A673 (cell line): ENCODE measurements at regions not wholly inside any gene's neighbourhood (a gene's known extent, or its start where the extent isn't known, plus 50 kb on each side); places are given as distances from the start of the nearest gene placed in this dataset.

ENCODE experiments used
- BruUV-seq: library from RNA; stranded (reverse); fragments of 400-500 nt; replicated peaks from 2 replicates; lab custom pipeline; 2021; lab: Mats Ljungman, UMichigan
- CTCF ChIA-PET: fragments of 300-600 bp; sonication (Branson Sonifier 250); formaldehyde crosslinking; loops from one replicate; lab custom pipeline; 2022; ENCODE audit warnings: antibody characterized with exemption; lab: Charles Lee
- POLR2A ChIA-PET: fragments of 300-600 bp; sonication (Branson Sonifier 250); formaldehyde crosslinking; loops from one replicate; lab custom pipeline; 2022; ENCODE audit warnings: antibody characterized with exemption; ENCODE audit not compliant: low non-redundant PET; lab: Charles Lee
- DNase-seq: peaks from one replicate; pipeline ENCODE4 v3.0.0-alpha.2; 2015; ENCODE audit warnings: low spot score
- H3K27ac ChIP-seq: fragments of 200-600 bp; sonication (generic); 2 replicates; pipeline ENCODE4 v1.5.1; 2016; ENCODE audit warnings: mixed run types, low read depth, mild to moderate bottlenecking, mixed read lengths, antibody characterized with exemption, low read length; ENCODE audit not compliant: poor library complexity, severe bottlenecking
- H3K27me3 ChIP-seq: fragments of 200-600 bp; sonication (generic); replicated peaks from 2 replicates; pipeline ENCODE4 v1.6.1; 2017; ENCODE audit warnings: mixed run types, low read depth, mild to moderate bottlenecking, mixed read lengths, antibody characterized with exemption, low read length; ENCODE audit not compliant: insufficient read depth, poor library complexity
- H3K36me3 ChIP-seq: fragments of 200-600 bp; sonication (generic); 2 replicates; pipeline ENCODE4 v1.6.1; 2016; ENCODE audit warnings: mixed run types, mild to moderate bottlenecking, mixed read lengths, antibody characterized with exemption, low read length; ENCODE audit not compliant: insufficient read depth, poor library complexity, severe bottlenecking
- H3K4me1 ChIP-seq: fragments of 200-600 bp; sonication (generic); 2 replicates; pipeline ENCODE4 v1.6.1; 2017; ENCODE audit warnings: mixed run types, mild to moderate bottlenecking, mixed read lengths, antibody characterized with exemption, low read length; ENCODE audit not compliant: insufficient read depth, poor library complexity, severe bottlenecking
- H3K4me3 ChIP-seq: fragments of 200-600 bp; sonication (generic); 2 replicates; pipeline ENCODE4 v1.5.1; 2016; ENCODE audit warnings: low read depth, mixed run types, mild to moderate bottlenecking, mixed read lengths, low read length; ENCODE audit not compliant: poor library complexity, severe bottlenecking
- H3K9me3 ChIP-seq: fragments of 200-600 bp; sonication (generic); 2 replicates; pipeline ENCODE4 v1.6.1; 2016; ENCODE audit warnings: mixed run types, low read depth, mild to moderate bottlenecking, mixed read lengths, antibody characterized with exemption, low read length; ENCODE audit not compliant: poor library complexity, severe bottlenecking
- EZH2 ChIP-seq: fragments of 200-600 bp; sonication (generic); IDR thresholded peaks from 2 replicates; pipeline ENCODE4 v1.6.1; 2017; ENCODE audit warnings: borderline replicate concordance, low read depth, mild to moderate bottlenecking, mixed read lengths, antibody characterized with exemption, low read length; ENCODE audit not compliant: poor library complexity, severe bottlenecking
- intact Hi-C: fragments of 100-400 bp; cut with micrococcal nuclease; formaldehyde crosslinking; loops from one replicate; pipeline ENCODE4 v1.10.0; 2022; ENCODE audit not compliant: unreplicated experiment
- TF ChIP-seq, protein P1 (sequence below): fragments of 300-800, 200-600 bp; sonication (generic); conservative IDR thresholded peaks from 2 replicates; pipeline ENCODE4 v1.5.1; 2017; ENCODE audit warnings: low read depth, mild to moderate bottlenecking, antibody characterized with exemption, low read length, moderate library complexity, mixed read lengths

DNA sequence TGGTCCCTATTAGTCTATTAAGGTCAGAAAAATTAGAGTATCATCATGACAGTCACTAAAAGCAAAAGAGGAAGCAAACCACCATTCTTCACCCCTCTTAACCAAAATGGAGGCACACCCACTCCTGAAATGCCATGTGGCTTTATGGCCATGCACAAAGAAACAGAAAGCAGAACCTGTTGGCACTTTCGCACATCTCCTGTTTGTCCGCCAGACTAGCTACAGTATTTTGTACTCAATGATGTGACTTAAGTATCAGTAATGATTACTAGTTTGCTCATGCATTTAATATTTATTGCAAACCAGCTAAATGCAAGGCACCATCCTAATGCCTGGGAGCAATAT lies 70.2 kb upstream of the GNAO1 start:
- H3K27ac ChIP-seq = no peak overlapping the region
- H3K36me3 ChIP-seq = no peaks in the 10 kb centered on the region
- ChIA-PET CTCF (no interaction called here), POLR2A (no interaction called here)
- intact Hi-C loops = no loop called here
- no peaks in the 10 kb centered on the region for H3K9me3 ChIP-seq
- TF ChIP-seq, protein P1, sequence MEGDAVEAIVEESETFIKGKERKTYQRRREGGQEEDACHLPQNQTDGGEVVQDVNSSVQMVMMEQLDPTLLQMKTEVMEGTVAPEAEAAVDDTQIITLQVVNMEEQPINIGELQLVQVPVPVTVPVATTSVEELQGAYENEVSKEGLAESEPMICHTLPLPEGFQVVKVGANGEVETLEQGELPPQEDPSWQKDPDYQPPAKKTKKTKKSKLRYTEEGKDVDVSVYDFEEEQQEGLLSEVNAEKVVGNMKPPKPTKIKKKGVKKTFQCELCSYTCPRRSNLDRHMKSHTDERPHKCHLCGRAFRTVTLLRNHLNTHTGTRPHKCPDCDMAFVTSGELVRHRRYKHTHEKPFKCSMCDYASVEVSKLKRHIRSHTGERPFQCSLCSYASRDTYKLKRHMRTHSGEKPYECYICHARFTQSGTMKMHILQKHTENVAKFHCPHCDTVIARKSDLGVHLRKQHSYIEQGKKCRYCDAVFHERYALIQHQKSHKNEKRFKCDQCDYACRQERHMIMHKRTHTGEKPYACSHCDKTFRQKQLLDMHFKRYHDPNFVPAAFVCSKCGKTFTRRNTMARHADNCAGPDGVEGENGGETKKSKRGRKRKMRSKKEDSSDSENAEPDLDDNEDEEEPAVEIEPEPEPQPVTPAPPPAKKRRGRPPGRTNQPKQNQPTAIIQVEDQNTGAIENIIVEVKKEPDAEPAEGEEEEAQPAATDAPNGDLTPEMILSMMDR = no peak
- TF ChIP-seq EZH2 = no peak
- no peak overlapping the region for H3K4me3 ChIP-seq
- no peak for DNase-seq
- no peaks in the 10 kb centered on the region for H3K4me1 ChIP-seq
- H3K27me3 ChIP-seq = no peaks in the 10 kb centered on the region
- no TSS peak for BruUV-seq

DNA sequence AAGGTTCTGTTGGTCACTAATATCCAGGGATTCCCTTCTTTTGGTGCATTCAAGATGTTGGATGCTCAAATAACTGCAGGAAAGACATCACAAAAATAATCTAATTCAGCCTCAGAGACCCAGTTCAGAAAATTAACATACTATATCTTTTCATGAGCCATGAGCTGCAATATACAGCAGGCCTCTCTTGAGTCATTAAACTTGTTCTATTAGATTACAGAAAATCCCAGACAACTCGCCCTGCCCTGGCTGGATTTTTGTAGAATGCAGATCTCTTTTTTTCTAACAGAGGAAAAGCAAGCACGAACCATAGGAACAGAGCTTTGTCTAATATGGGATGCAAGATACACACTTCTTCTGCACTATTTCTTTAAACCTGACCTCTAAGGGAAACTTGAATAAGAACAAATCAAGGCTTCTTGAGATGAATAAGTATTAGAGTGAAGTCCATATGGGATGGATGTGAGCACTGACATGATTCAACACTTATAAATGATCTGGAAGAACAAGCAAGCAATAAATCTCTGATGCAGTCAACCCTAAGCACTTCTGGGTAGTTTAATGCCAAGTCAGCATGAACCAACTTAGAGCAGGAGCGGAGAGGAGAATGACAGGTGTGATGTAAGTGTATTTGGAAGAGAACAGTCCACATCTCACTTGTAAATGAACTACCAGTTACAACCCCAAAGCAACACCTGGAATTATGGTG lies 70.7 kb upstream of the GNAO1 start:
- Histone ChIP-seq H3K4me3 (no peak overlapping the region), H3K27me3 (no peaks in the 10 kb centered on the region)
- CTCF ChIA-PET = no interaction called here

DNA sequence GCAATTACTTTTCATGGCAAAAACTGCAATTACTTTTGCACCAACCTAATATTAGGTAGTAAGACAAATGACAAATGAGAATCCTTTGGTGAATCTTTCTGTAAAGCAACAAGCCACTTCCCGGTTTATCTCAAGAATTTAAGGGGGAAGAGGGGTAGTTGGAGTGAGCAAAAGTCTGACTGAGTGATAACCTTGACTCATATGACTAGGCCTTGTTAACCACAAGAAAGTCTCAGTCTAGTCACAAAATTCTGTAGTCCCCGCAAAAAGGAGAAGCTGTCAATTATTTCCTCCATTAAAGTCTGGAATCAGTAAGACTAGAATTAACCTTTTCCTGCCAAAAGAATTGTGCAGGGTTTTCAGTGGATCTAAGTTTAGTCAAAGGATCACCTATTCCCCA lies 72.2 kb upstream of the GNAO1 start:
- ChIA-PET CTCF (no interaction called here), POLR2A (no interaction called here)
- peaks cover 5% of the 10 kb centered on the region for H3K27me3 ChIP-seq
- TF ChIP-seq, protein P1 = no peak
- TF ChIP-seq EZH2 = no peak
- intact Hi-C loops = no loop called here
- no peak overlapping the region for H3K27ac ChIP-seq
- H3K4me3 ChIP-seq = no peak overlapping the region
- DNase-seq = no peak
- no peaks in the 10 kb centered on the region for H3K36me3 ChIP-seq
- no peaks in the 10 kb centered on the region for H3K9me3 ChIP-seq
- BruUV-seq = no TSS peak
- H3K4me1 ChIP-seq = no peaks in the 10 kb centered on the region

More for the DNA sequence above, 70.7 kb upstream of the GNAO1 start:
- Histone ChIP-seq H3K4me1 (no peaks in the 10 kb centered on the region), H3K27ac (no peak overlapping the region), H3K9me3 (no peaks in the 10 kb centered on the region), H3K36me3 (no peaks in the 10 kb centered on the region)
- intact Hi-C loops = no loop called here
- no peak for DNase-seq
- no peak for TF ChIP-seq EZH2
- TF ChIP-seq, protein P1 = no peak
- POLR2A ChIA-PET = no interaction called here
- BruUV-seq = no TSS peak
